Loucy (cell line): ENCODE measurements at regions not wholly inside any gene's neighbourhood (a gene's known extent, or its start where the extent isn't known, plus 50 kb on each side); places are given as distances from the start of the nearest gene placed in this dataset.

Experiments
- CTCF ChIP-seq: fragments of 200-600 bp; sonication (generic); conservative IDR thresholded peaks from 2 replicates; pipeline ENCODE4 v1.5.1; 2014; ENCODE audit warnings: mild to moderate bottlenecking, antibody characterized with exemption, low read length
- EZH2phosphoT487 ChIP-seq: fragments of 200-600 bp; IDR thresholded peaks from 2 replicates; pipeline ENCODE4 v1.6.1; 2018; ENCODE audit warnings: antibody characterized with exemption, mild to moderate bottlenecking, moderate library complexity, borderline replicate concordance

- no peak for TF ChIP-seq CTCF
- TF ChIP-seq EZH2phosphoT487, result no peak
Measured at GRCh38 chr3:139130390-139131140, 85.9 kb upstream of the PRR23C start.
